Aorta (tissue), 5 donors: ENCODE measurements at regions not wholly inside any gene's neighbourhood (a gene's known extent, or its start where the extent isn't known, plus 50 kb on each side); places are given as distances from the start of the nearest gene placed in this dataset.
A peak's percentile ranks its signal among the peaks of the same experiment; 100 is the strongest.

Experiments
- ATAC-seq: fragments of 200-7000 bp; cut with Tn5 transposase; one replicate; pipeline ENCODE4 v1.9.1; 2022; ENCODE audit warnings: moderate library complexity; ENCODE audit not compliant: low FRiP score
- DNase-seq, 2 donors: peaks; one replicate each; pipeline ENCODE4 v3.0.0-alpha.2; 2020
- H3K27ac ChIP-seq, 2 donors: one replicate each; pipeline ENCODE4 v1.5.1; 2013; ENCODE audit warnings: low read length in 2 of 2, mild to moderate bottlenecking in 2 of 2, moderate library complexity in 2 of 2, control low read depth in 1 of 2, inconsistent platforms in 1 of 2, low read depth in 1 of 2
- H3K27me3 ChIP-seq, 2 donors: one replicate each; pipeline ENCODE4 v1.6.1; 2013; ENCODE audit warnings: control low read depth in 1 of 2, low read length in 1 of 2, mild to moderate bottlenecking in 1 of 2, moderate library complexity in 1 of 2; ENCODE audit not compliant: insufficient read depth in 2 of 2, control insufficient read depth in 1 of 2
- H3K36me3 ChIP-seq, 2 donors: one replicate each; pipeline ENCODE4 v1.6.1; 2013; ENCODE audit warnings: control low read depth in 1 of 2, low read length in 1 of 2, mild to moderate bottlenecking in 1 of 2; ENCODE audit not compliant: insufficient read depth in 2 of 2, control insufficient read depth in 1 of 2
- H3K4me1 ChIP-seq, 2 donors: one replicate each; pipeline ENCODE4 v1.6.1; 2013; ENCODE audit warnings: low read length in 2 of 2, control low read depth in 1 of 2, mild to moderate bottlenecking in 1 of 2, moderate library complexity in 1 of 2; ENCODE audit not compliant: insufficient read depth in 2 of 2, control insufficient read depth in 1 of 2
- H3K4me3 ChIP-seq, 2 donors: one replicate each; pipeline ENCODE4 v1.5.1; 2013; ENCODE audit warnings: low read length in 2 of 2, control low read depth in 1 of 2, mild to moderate bottlenecking in 1 of 2
- H3K9me3 ChIP-seq: one replicate; pipeline ENCODE4 v1.6.1; 2013; ENCODE audit warnings: mild to moderate bottlenecking, low read length; ENCODE audit not compliant: control insufficient read depth
- WGBS, 2 donors: extraction: QIAGEN DNeasy Blood & Tissue Kit; methylation state at CpG; one replicate each; pipeline ENCODE4 v1.1.7; 2013; 5-methylcytosine and 5-hydroxymethylcytosine counted together
- intact Hi-C, 2 donors: fragments of 100-400 bp; cut with DNase I; formaldehyde crosslinking; loops; one replicate each; pipeline versions ENCODE4 v1.14.2 to v1.15.0; 2022
- donor health status: healthy with polysubstance abuse.
- donor health status: Bipolar disorder and iron deficiency.
- donor health status: DM: no; HTN: no; CAD: no.
- donor health status: DM: no; HTN: no; CAD: no.
- donor health status: DM: yes; HTN: yes; CAD: no.

- H3K27me3 ChIP-seq = no peaks in the 10 kb centered on the region
- H3K9me3 ChIP-seq = no peaks in the 10 kb centered on the region
- H3K4me3 ChIP-seq = no peak overlapping the region
- DNase-seq = no peak
- WGBS, 2 donors = 43% methylated on average over 3 of the region's 3 CpGs
- intact Hi-C loops = no loop called here
- H3K27ac ChIP-seq = no peak overlapping the region
- H3K4me1 ChIP-seq = no peaks in the 10 kb centered on the region
- H3K36me3 ChIP-seq = no peaks in the 10 kb centered on the region
- ATAC-seq = no peak
Measured at GRCh38 chr4:54152846-54153600, 53.1 kb downstream of the GSX2 start.

- intact Hi-C loops = no loop called here
- H3K4me3 ChIP-seq = no peak overlapping the region
- 95 to 100% methylated on average over 1 of the region's 1 CpG for WGBS, 2 donors
- no peaks in the 10 kb centered on the region for H3K4me1 ChIP-seq
- H3K36me3 ChIP-seq = no peaks in the 10 kb centered on the region
- no peaks in the 10 kb centered on the region for H3K27me3 ChIP-seq
- ATAC-seq (no peak), DNase-seq (no peak)
- H3K9me3 ChIP-seq = no peaks in the 10 kb centered on the region
- H3K27ac ChIP-seq = no peak overlapping the region
Measured at GRCh38 chr4:54155936-54156335, 56.0 kb downstream of the GSX2 start.

GRCh38 chr4:54157606-54158005, 57.6 kb downstream of the GSX2 start:
- Histone ChIP-seq H3K36me3 (no peaks in the 10 kb centered on the region), H3K4me3 (no peak overlapping the region), H3K27ac (no peak overlapping the region), H3K9me3 (no peaks in the 10 kb centered on the region), H3K4me1 (no peaks in the 10 kb centered on the region), H3K27me3 (no peaks in the 10 kb centered on the region)
- intact Hi-C loops = no loop called here
- ATAC-seq = no peak
- no peak for DNase-seq

- H3K36me3 ChIP-seq = no peaks in the 10 kb centered on the region
- no peaks in the 10 kb centered on the region for H3K9me3 ChIP-seq
- 63 to 64% methylated on average over 3 of the region's 3 CpGs for WGBS, 2 donors
- intact Hi-C loops = no loop called here
- ATAC-seq (no peak), DNase-seq (no peak)
- no peaks in the 10 kb centered on the region for H3K27me3 ChIP-seq
- H3K27ac ChIP-seq = no peak overlapping the region
- no peak overlapping the region for H3K4me3 ChIP-seq
- H3K4me1 ChIP-seq = no peaks in the 10 kb centered on the region
Measured at GRCh38 chr4:54159543-54159942, 59.6 kb downstream of the GSX2 start.

GRCh38 chr4:54165011-54165410, 64.1 kb upstream of the PDGFRA start:
- 74 to 76% methylated on average over 4 of the region's 4 CpGs for WGBS, 2 donors
- H3K4me1 ChIP-seq = no peaks in the 10 kb centered on the region
- no peaks in the 10 kb centered on the region for H3K9me3 ChIP-seq

GRCh38 chr4:54165438-54165837, 63.7 kb upstream of the PDGFRA start:
- ATAC-seq (peak; percentile 66), DNase-seq (no peak)
- no peaks in the 10 kb centered on the region for H3K9me3 ChIP-seq
- H3K27ac ChIP-seq = no peak overlapping the region
- H3K4me1 ChIP-seq = no peaks in the 10 kb centered on the region
- H3K27me3 ChIP-seq = no peaks in the 10 kb centered on the region
- H3K4me3 ChIP-seq = no peak overlapping the region
- intact Hi-C loops = loop anchor here in 1 of 2 donors (10.0 kb wide), 1 partner anchor 101 kb away; the partner anchor contains the start of gene CHIC2
- no peaks in the 10 kb centered on the region for H3K36me3 ChIP-seq

More at GRCh38 chr4:54165011-54165410, 64.1 kb upstream of the PDGFRA start:
- intact Hi-C loops = loop anchor here in 1 of 2 donors (10.0 kb wide), 1 partner anchor 100 kb away; the partner anchor contains the start of gene CHIC2
- ATAC-seq (no peak), DNase-seq (no peak)
- H3K27ac ChIP-seq = peak overlapping the region in 1 of 2 donors; percentile 21
- no peaks in the 10 kb centered on the region for H3K36me3 ChIP-seq
- no peaks in the 10 kb centered on the region for H3K27me3 ChIP-seq
- no peak overlapping the region for H3K4me3 ChIP-seq

GRCh38 chr4:54167508-54167907, 61.6 kb upstream of the PDGFRA start:
- Histone ChIP-seq H3K27me3 (no peaks in the 10 kb centered on the region), H3K36me3 (no peaks in the 10 kb centered on the region), H3K4me3 (no peak overlapping the region), H3K4me1 (no peaks in the 10 kb centered on the region), H3K27ac (no peak overlapping the region), H3K9me3 (no peaks in the 10 kb centered on the region)
- WGBS, 2 donors = 87 to 89% methylated on average over 3 of the region's 3 CpGs
- ATAC-seq (no peak), DNase-seq (no peak)
- intact Hi-C loops = loop anchor here in 1 of 2 donors (10.0 kb wide), 1 partner anchor 103 kb away; the partner anchor contains the start of gene CHIC2

- Histone ChIP-seq H3K27ac (no peak overlapping the region), H3K9me3 (no peaks in the 10 kb centered on the region), H3K4me1 (no peaks in the 10 kb centered on the region), H3K4me3 (no peak overlapping the region), H3K36me3 (no peaks in the 10 kb centered on the region), H3K27me3 (no peaks in the 10 kb centered on the region)
- DNase-seq (no peak), ATAC-seq (no peak)
- 65 to 78% methylated on average over 2 of the region's 2 CpGs for WGBS, 2 donors
- intact Hi-C loops = loop anchor here in 1 of 2 donors (10.0 kb wide), 1 partner anchor 104 kb away; the partner anchor contains the start of gene CHIC2
Measured at GRCh38 chr4:54169176-54169575, 59.9 kb upstream of the PDGFRA start.

GRCh38 chr4:54172156-54172555, 56.9 kb upstream of the PDGFRA start:
- Histone ChIP-seq H3K27me3 (no peaks in the 10 kb centered on the region), H3K9me3 (no peaks in the 10 kb centered on the region), H3K36me3 (no peaks in the 10 kb centered on the region), H3K4me1 (no peaks in the 10 kb centered on the region), H3K4me3 (no peak overlapping the region), H3K27ac (no peak overlapping the region)
- intact Hi-C loops = no loop called here
- DNase-seq (no peak), ATAC-seq (no peak)
- WGBS, 2 donors = 90 to 95% methylated on average over 4 of the region's 4 CpGs
